Neuronal stem cell (in vitro differentiated cells): ENCODE measurements at regions not wholly inside any gene's neighbourhood (a gene's known extent, or its start where the extent isn't known, plus 50 kb on each side); places are given as distances from the start of the nearest gene placed in this dataset.
A peak's percentile ranks its signal among the peaks of the same experiment; 100 is the strongest.

Source experiments
- DNase-seq: peaks from one replicate; pipeline ENCODE4 v3.0.0-alpha.2; 2013; ENCODE audit warnings: low spot score
- H2AFZ ChIP-seq: one replicate; pipeline ENCODE4 v1.6.1; 2013; ENCODE audit warnings: mild to moderate bottlenecking, low read length, inconsistent platforms
- H2AK5ac ChIP-seq: 2 replicates; pipeline ENCODE4 v1.6.1; 2013; ENCODE audit warnings: low read depth, mild to moderate bottlenecking, inconsistent platforms, low read length, moderate library complexity, mixed read lengths
- H2BK120ac ChIP-seq: 2 replicates; pipeline ENCODE4 v1.6.1; 2013; ENCODE audit warnings: low read depth, mild to moderate bottlenecking, inconsistent platforms, low read length, moderate library complexity, mixed read lengths
- H2BK12ac ChIP-seq: one replicate; pipeline ENCODE4 v1.6.1; 2013; ENCODE audit warnings: low read length, inconsistent platforms
- H2BK15ac ChIP-seq: 2 replicates; pipeline ENCODE4 v1.6.1; 2013; ENCODE audit warnings: mild to moderate bottlenecking, low read length, inconsistent platforms, mixed read lengths
- H2BK5ac ChIP-seq: one replicate; pipeline ENCODE4 v1.6.1; 2013; ENCODE audit warnings: inconsistent platforms, mild to moderate bottlenecking, low read length, moderate library complexity
- H3K14ac ChIP-seq: one replicate; pipeline ENCODE4 v1.6.1; 2013; ENCODE audit warnings: low read length, inconsistent platforms
- H3K18ac ChIP-seq: 2 replicates; pipeline ENCODE4 v1.6.1; 2013; ENCODE audit warnings: low read length, inconsistent platforms
- H3K23ac ChIP-seq: 2 replicates; pipeline ENCODE4 v1.6.1; 2013; ENCODE audit warnings: low read depth, mild to moderate bottlenecking, mixed read lengths, low read length, inconsistent platforms; ENCODE audit not compliant: poor library complexity
- H3K27ac ChIP-seq: replicated peaks from 3 replicates; pipeline ENCODE4 v1.5.1; 2013; ENCODE audit warnings: low read length, inconsistent platforms
- H3K27me3 ChIP-seq, 3 experiments: 2 replicates each; pipeline ENCODE4 v1.6.1; 2013; ENCODE audit warnings: low read length in 3 of 3, mild to moderate bottlenecking in 2 of 3, inconsistent platforms in 1 of 3, low read depth in 1 of 3, mixed read lengths in 1 of 3, moderate library complexity in 1 of 3; ENCODE audit not compliant: control insufficient read depth in 3 of 3, insufficient read depth in 3 of 3
- H3K36me3 ChIP-seq, 2 donors: replicated peaks in 1 of 2; 2 replicates each; pipeline ENCODE4 v1.6.1; 2013; ENCODE audit warnings: low read length in 2 of 2; ENCODE audit not compliant: control insufficient read depth in 2 of 2, insufficient read depth in 2 of 2
- H3K4ac ChIP-seq: 2 replicates; pipeline ENCODE4 v1.6.1; 2013; ENCODE audit warnings: inconsistent platforms, mild to moderate bottlenecking, low read length, moderate library complexity
- H3K4me1 ChIP-seq, 2 donors: 1 replicate in 1 of 2; 2 replicates in 1 of 2; pipeline ENCODE4 v1.6.1; 2013; ENCODE audit warnings: low read length in 2 of 2, low read depth in 1 of 2; ENCODE audit not compliant: control insufficient read depth in 2 of 2, insufficient read depth in 1 of 2
- H3K4me2 ChIP-seq: one replicate; pipeline ENCODE4 v1.6.1; 2013; ENCODE audit warnings: mild to moderate bottlenecking, low read length, inconsistent platforms; ENCODE audit not compliant: insufficient read depth, poor library complexity, severe bottlenecking
- H3K4me3 ChIP-seq, 2 donors: 2 replicates each; pipeline ENCODE4 v1.5.1; 2013; ENCODE audit warnings: low read length in 2 of 2, mild to moderate bottlenecking in 2 of 2, inconsistent platforms in 1 of 2, moderate library complexity in 1 of 2
- H3K79me1 ChIP-seq: one replicate; pipeline ENCODE4 v1.6.1; 2013; ENCODE audit warnings: low read depth, mild to moderate bottlenecking, inconsistent platforms, low read length, moderate library complexity
- H3K9ac ChIP-seq: one replicate; pipeline ENCODE4 v1.6.1; 2013; ENCODE audit warnings: mild to moderate bottlenecking, low read depth, low read length, inconsistent platforms; ENCODE audit not compliant: poor library complexity
- H3K9me3 ChIP-seq, 2 donors: replicated peaks in 1 of 2; 2 replicates each; pipeline versions ENCODE3 to v1.6.1; 2013; ENCODE audit warnings: low read length in 2 of 2, mild to moderate bottlenecking in 2 of 2, inconsistent platforms in 1 of 2, low read depth in 1 of 2, mixed read lengths in 1 of 2, moderate library complexity in 1 of 2; ENCODE audit not compliant: control insufficient read depth in 2 of 2, insufficient read depth in 1 of 2
- H4K8ac ChIP-seq: one replicate; pipeline ENCODE4 v1.6.1; 2013; ENCODE audit warnings: low read depth, mild to moderate bottlenecking, inconsistent platforms, low read length, moderate library complexity
- H4K91ac ChIP-seq: one replicate; pipeline ENCODE4 v1.6.1; 2013; ENCODE audit warnings: low read length, low read depth, mild to moderate bottlenecking, inconsistent platforms; ENCODE audit not compliant: poor library complexity
- WGBS, 2 donors: extraction: QIAGEN DNeasy Blood & Tissue Kit; methylation state at CpG; one replicate each; pipeline ENCODE4 v1.1.7; 2013; ENCODE audit warnings: missing lambda C conversion rate in 2 of 2, mixed read lengths in 1 of 2; ENCODE audit not compliant: insufficient read length in 2 of 2, insufficient replicate concordance in 1 of 2; ENCODE audit errors: extremely low coverage in 2 of 2; 5-methylcytosine and 5-hydroxymethylcytosine counted together

DNA sequence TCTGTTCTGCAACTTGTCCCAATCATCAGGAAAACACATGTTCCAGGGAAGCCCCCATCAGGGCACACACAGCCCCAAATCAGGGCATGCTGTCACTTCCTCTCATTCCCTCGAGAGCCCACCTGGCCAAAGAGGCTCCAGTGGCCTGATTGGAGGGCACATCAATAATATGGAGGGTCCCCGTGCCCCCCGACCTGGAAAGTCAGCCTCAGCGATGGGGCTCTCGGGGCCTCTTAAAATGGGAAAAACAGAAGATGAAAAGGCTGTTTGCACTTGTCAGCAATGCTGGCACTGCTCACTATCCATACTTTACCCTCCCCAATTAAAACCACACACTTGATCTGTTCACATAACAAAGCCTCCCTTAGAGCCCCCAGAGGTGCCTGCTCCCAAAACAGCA lies 172.9 kb upstream of the NSMCE3 start:
- Histone ChIP-seq H3K9me3 (no peaks in the 10 kb centered on the region), H3K4me2 (no peak overlapping the region), H3K4me3 (no peak overlapping the region), H3K27me3 (no peaks in the 10 kb centered on the region), H2BK120ac (no peak overlapping the region), H2BK15ac (no peak overlapping the region), H2BK12ac (no peak overlapping the region), H3K23ac (no peak overlapping the region), H3K4me1 (peaks cover 0 to 1% of the 10 kb centered on the region in 2 donors), H3K18ac (no peak overlapping the region), H3K36me3 (no peaks in the 10 kb centered on the region), H4K91ac (no peak overlapping the region), H2AK5ac (no peak overlapping the region), H2AFZ (no peak overlapping the region), H3K4ac (no peak overlapping the region), H3K27ac (no peak overlapping the region), H4K8ac (no peak overlapping the region), H3K14ac (no peak overlapping the region), H3K79me1 (no peaks in the 10 kb centered on the region), H2BK5ac (no peak overlapping the region), H3K9ac (no peak overlapping the region)
- no peak for DNase-seq
- no CpG with 5 or more reads among the region's 5 CpGs for WGBS, 2 donors

DNA sequence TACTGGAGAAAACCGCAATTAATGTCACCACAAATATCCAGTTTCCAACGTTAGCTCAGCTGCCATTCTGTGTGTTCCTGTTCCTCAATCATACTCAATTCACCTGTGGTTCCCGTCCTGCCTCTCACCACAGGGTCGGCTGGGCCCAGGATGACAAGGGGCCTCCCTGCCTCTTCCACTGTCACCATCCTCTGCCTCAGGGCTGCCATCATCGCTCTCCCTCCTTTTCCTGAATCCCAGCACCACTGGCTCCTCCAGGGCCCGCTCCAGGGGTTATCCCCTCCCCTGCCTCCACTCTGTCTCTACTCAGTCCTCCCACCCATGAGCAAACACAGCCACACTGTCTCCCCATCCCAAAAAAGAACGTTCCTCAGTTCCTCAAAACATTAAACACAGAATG lies 170.9 kb upstream of the NSMCE3 start:
- Histone ChIP-seq H3K79me1 (no peaks in the 10 kb centered on the region), H3K4me3 (no peak overlapping the region), H3K4me1 (peaks cover 0 to 1% of the 10 kb centered on the region in 2 donors), H3K4me2 (no peak overlapping the region), H3K23ac (peak overlapping the region; percentile 25), H2AK5ac (no peak overlapping the region), H3K27ac (no peak overlapping the region), H2BK15ac (no peak overlapping the region), H2AFZ (no peak overlapping the region), H4K91ac (no peak overlapping the region), H3K9me3 (no peaks in the 10 kb centered on the region), H3K14ac (no peak overlapping the region), H2BK120ac (no peak overlapping the region), H2BK12ac (no peak overlapping the region), H3K36me3 (no peaks in the 10 kb centered on the region), H3K18ac (no peak overlapping the region), H2BK5ac (no peak overlapping the region), H3K4ac (no peak overlapping the region), H4K8ac (no peak overlapping the region), H3K27me3 (no peaks in the 10 kb centered on the region), H3K9ac (no peak overlapping the region)
- no CpG with 5 or more reads among the region's 7 CpGs for WGBS, 2 donors
- DNase-seq, result no peak

DNA sequence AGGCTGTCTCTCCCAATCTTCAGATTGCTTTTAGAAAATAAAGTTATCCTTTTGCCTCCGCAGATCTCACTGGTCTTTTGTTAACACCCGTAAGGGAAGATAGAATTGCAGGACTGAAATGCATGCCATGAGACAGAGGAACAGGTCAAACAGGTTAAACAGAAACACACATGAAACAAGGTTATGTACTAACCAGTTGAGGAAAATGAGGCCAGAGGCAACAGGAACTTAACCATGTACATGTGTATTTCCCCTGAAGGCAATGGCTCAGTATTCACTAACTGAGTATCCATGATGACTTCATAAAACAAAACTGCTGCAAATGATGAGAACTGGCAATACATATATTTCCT lies 169.1 kb upstream of the NSMCE3 start:
- no peaks in the 10 kb centered on the region for H3K27me3 ChIP-seq
- no peak overlapping the region for H2BK120ac ChIP-seq
- WGBS, 2 donors, result no CpG with 5 or more reads among the region's 2 CpGs
- no peak overlapping the region for H2BK15ac ChIP-seq
- no peak overlapping the region for H2AFZ ChIP-seq
- H2BK12ac ChIP-seq, result no peak overlapping the region
- H3K14ac ChIP-seq, result no peak overlapping the region
- H3K18ac ChIP-seq, result no peak overlapping the region
- peaks cover 0 to 4% of the 10 kb centered on the region in 2 donors for H3K4me1 ChIP-seq
- DNase-seq, result no peak
- no peak overlapping the region for H3K4me3 ChIP-seq
- no peaks in the 10 kb centered on the region for H3K79me1 ChIP-seq
- no peak overlapping the region for H4K91ac ChIP-seq
- H3K36me3 ChIP-seq, result no peaks in the 10 kb centered on the region
- no peak overlapping the region for H3K9ac ChIP-seq
- H2BK5ac ChIP-seq, result no peak overlapping the region
- no peak overlapping the region for H3K27ac ChIP-seq
- no peak overlapping the region for H4K8ac ChIP-seq
- H3K4me2 ChIP-seq, result no peak overlapping the region
- no peak overlapping the region for H3K4ac ChIP-seq
- H3K9me3 ChIP-seq, result no peaks in the 10 kb centered on the region
- H2AK5ac ChIP-seq, result no peak overlapping the region
- no peak overlapping the region for H3K23ac ChIP-seq

DNA sequence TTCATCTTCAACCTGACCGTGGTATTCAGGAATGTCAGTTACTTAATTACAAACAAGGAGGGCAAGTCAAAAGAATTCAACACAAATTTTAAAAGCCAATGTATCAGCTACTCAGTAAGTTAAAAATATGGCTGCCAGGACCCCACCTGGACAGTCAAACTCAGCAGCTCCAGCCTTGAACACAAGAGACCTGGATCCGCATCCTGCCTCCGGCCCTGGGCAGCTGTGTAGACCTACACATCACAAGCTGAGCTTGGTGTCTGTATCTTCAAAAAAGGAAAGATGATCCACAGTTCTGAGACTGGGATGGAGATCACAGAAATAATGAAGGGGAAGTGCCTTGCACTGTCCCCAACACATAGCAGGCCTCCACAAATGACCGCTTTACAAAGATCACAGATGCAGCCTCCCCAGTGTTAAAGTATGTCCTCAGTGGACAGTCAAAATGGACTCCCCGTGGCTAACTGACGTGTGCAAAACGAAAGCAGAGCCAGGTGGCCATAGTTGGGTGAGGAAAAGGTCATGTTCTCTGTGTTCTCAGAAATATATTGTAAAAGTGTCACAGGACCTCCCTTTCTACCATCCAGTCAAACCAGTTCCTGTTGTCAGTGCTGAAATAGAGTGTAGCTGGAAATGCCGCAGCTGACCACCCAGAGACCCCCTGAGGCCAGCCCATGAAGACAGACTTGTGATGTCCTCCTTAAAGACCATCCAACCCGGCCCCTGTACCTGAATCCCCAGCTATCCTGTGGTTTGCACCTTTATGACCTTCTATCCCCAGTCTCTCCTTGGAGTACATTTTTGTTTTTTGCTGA lies 168.5 kb upstream of the NSMCE3 start:
- Histone ChIP-seq H4K8ac (no peak overlapping the region), H3K23ac (no peak overlapping the region), H3K27me3 (no peaks in the 10 kb centered on the region), H3K79me1 (no peaks in the 10 kb centered on the region), H3K18ac (no peak overlapping the region), H2BK120ac (no peak overlapping the region), H2AFZ (no peak overlapping the region), H2AK5ac (no peak overlapping the region), H3K36me3 (no peaks in the 10 kb centered on the region), H3K4me2 (no peak overlapping the region), H2BK5ac (no peak overlapping the region), H3K4ac (no peak overlapping the region), H3K4me1 (peaks cover 0 to 4% of the 10 kb centered on the region in 2 donors), H4K91ac (no peak overlapping the region), H3K14ac (no peak overlapping the region), H2BK15ac (no peak overlapping the region), H3K9me3 (no peaks in the 10 kb centered on the region), H3K27ac (no peak overlapping the region), H3K9ac (no peak overlapping the region), H2BK12ac (no peak overlapping the region), H3K4me3 (no peak overlapping the region)
- no peak for DNase-seq
- WGBS, 2 donors, result no CpG with 5 or more reads among the region's 9 CpGs
